ENCODE measurements at regions not wholly inside any gene's neighbourhood (a gene's known extent, or its start where the extent isn't known, plus 50 kb on each side); places are given as distances from the start of the nearest gene placed in this dataset.

DNA sequence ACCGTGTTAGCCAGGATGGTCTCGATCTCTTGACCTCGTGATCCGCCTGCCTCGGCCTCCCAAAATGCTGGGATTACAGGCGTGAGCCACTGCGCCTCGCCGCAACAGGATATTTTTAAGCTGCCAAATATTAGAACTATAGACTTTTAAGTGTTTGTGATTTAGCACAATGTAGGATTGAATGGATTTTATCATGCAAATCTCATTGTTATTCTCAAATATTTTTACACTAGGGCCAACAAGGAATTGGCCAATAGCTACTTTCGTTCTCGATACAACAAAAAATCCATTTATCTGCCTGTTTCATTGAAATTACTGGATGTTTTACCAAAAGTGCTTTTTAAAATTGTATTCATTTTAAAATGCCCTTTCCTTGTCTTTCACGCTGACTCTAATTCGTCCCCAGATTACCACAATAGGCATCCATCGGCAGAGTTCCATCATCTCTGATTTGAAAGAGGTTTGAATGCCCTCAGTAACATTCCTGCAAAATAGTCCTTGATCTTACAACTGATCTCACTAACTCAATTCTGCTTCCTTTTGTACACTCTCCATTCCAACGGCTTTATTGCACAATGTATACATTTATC is 99.6 kb upstream of the ROBO2 start:
- no peak for TF ChIP-seq EZH2 (IDR thresholded peaks at IDR 0.05; ENCODE audit: borderline replicate concordance, insufficient read depth, low read depth, low read length, poor library complexity, severe bottlenecking)
- TF ChIP-seq, protein P1, sequence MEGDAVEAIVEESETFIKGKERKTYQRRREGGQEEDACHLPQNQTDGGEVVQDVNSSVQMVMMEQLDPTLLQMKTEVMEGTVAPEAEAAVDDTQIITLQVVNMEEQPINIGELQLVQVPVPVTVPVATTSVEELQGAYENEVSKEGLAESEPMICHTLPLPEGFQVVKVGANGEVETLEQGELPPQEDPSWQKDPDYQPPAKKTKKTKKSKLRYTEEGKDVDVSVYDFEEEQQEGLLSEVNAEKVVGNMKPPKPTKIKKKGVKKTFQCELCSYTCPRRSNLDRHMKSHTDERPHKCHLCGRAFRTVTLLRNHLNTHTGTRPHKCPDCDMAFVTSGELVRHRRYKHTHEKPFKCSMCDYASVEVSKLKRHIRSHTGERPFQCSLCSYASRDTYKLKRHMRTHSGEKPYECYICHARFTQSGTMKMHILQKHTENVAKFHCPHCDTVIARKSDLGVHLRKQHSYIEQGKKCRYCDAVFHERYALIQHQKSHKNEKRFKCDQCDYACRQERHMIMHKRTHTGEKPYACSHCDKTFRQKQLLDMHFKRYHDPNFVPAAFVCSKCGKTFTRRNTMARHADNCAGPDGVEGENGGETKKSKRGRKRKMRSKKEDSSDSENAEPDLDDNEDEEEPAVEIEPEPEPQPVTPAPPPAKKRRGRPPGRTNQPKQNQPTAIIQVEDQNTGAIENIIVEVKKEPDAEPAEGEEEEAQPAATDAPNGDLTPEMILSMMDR (IDR thresholded peaks at IDR 0.05), result no peak
- Histone ChIP-seq H3K4me2 (replicated peaks; ENCODE audit: low read depth, low read length, poor library complexity, severe bottlenecking) (no peak overlapping the region), H3K4me3 (ENCODE audit: control extremely low read depth in 1 of 5, extremely low read depth in 1 of 5, insufficient read depth in 1 of 5, low read depth in 2 of 5, low read length in 4 of 5) (no peak overlapping the region), H3K4me1 (ENCODE audit: control insufficient read depth in 2 of 2, insufficient read depth in 2 of 2, low read length in 2 of 2) (no peaks in the 10 kb centered on the region), H4K20me1 (ENCODE audit: control insufficient read depth, insufficient read depth, low read length, poor library complexity, severe bottlenecking) (no peaks in the 10 kb centered on the region), H3K9me3 (ENCODE audit: control extremely low read depth in 1 of 3, control insufficient read depth in 2 of 3, insufficient read depth in 1 of 3, low read length in 2 of 3) (peaks cover 0 to 7% (median 0%) of the 10 kb centered on the region in 3 donors), H3K79me2 (ENCODE audit: control insufficient read depth, insufficient read depth, low read length) (no peaks in the 10 kb centered on the region), H2AFZ (ENCODE audit: insufficient read depth, low read depth, low read length, poor library complexity, severe bottlenecking) (no peak overlapping the region), H3K36me3 (replicated peaks in 1 of 2; ENCODE audit: control extremely low read depth in 1 of 2, control insufficient read depth in 1 of 2, extremely low read depth in 1 of 2, insufficient read depth in 2 of 2, low read length in 1 of 2) (no peaks in the 10 kb centered on the region), H3K9ac (ENCODE audit: low read length) (no peak overlapping the region), H3K27ac (ENCODE audit: low read length in 2 of 2) (no peak overlapping the region), H3K27me3 (replicated peaks in 1 of 4; ENCODE audit: control extremely low read depth in 1 of 4, control insufficient read depth in 3 of 4, insufficient read depth in 4 of 4, low read length in 3 of 4) (no peaks in the 10 kb centered on the region)
- no peaks in the 10 kb centered on the region for H3K27me3 Mint-ChIP-seq
- peaks cover 5% of the 10 kb centered on the region for H3K9me3 Mint-ChIP-seq (ENCODE audit: insufficient read depth)
- no peak overlapping the region for H3K27ac Mint-ChIP-seq
- no peak for ATAC-seq (ENCODE audit: low read depth)
- no peaks in the 10 kb centered on the region for H3K4me1 Mint-ChIP-seq
- CTCF ChIA-PET, result no interaction called here
- WGBS (ENCODE audit: insufficient coverage), result 90% methylated on average over 2 of the region's 15 CpGs
- intact Hi-C loops (cut with micrococcal nuclease), result no loop called here
- H3K4me3 Mint-ChIP-seq, result no peak overlapping the region
- no peak for DNase-seq
- POLR2A ChIA-PET, result no interaction called here

DNA sequence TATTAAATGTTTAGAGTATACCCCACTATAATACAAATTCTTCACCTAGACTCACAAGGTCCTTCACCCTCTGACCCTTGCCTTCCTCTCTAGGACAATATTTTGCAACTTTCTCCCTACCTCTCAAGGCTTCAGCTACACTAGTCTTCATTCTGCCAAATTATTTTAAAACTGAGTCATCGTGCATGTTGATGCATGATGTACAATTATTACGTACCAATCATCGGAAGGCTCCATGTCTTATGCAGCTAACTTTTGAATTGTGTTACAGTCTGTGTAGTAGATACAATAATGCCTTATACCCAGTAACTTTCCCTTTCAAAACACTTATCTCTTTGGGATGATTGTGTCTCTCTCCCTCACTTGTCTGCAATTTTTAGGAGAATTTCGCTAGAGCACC is 98.5 kb upstream of the ROBO2 start:
- Histone ChIP-seq H3K79me2 (ENCODE audit: control insufficient read depth, insufficient read depth, low read length) (no peaks in the 10 kb centered on the region), H3K36me3 (replicated peaks in 1 of 2; ENCODE audit: control extremely low read depth in 1 of 2, control insufficient read depth in 1 of 2, extremely low read depth in 1 of 2, insufficient read depth in 2 of 2, low read length in 1 of 2) (no peaks in the 10 kb centered on the region), H3K27ac (ENCODE audit: low read length in 2 of 2) (no peak overlapping the region), H2AFZ (ENCODE audit: insufficient read depth, low read depth, low read length, poor library complexity, severe bottlenecking) (no peak overlapping the region), H3K27me3 (replicated peaks in 1 of 4; ENCODE audit: control extremely low read depth in 1 of 4, control insufficient read depth in 3 of 4, insufficient read depth in 4 of 4, low read length in 3 of 4) (no peaks in the 10 kb centered on the region), H3K9me3 (ENCODE audit: control extremely low read depth in 1 of 3, control insufficient read depth in 2 of 3, insufficient read depth in 1 of 3, low read length in 2 of 3) (peaks cover 0 to 7% (median 0%) of the 10 kb centered on the region in 3 donors), H3K4me3 (ENCODE audit: control extremely low read depth in 1 of 5, extremely low read depth in 1 of 5, insufficient read depth in 1 of 5, low read depth in 2 of 5, low read length in 4 of 5) (no peak overlapping the region), H3K4me1 (ENCODE audit: control insufficient read depth in 2 of 2, insufficient read depth in 2 of 2, low read length in 2 of 2) (no peaks in the 10 kb centered on the region), H3K4me2 (replicated peaks; ENCODE audit: low read depth, low read length, poor library complexity, severe bottlenecking) (no peak overlapping the region), H3K9ac (ENCODE audit: low read length) (no peak overlapping the region), H4K20me1 (ENCODE audit: control insufficient read depth, insufficient read depth, low read length, poor library complexity, severe bottlenecking) (no peaks in the 10 kb centered on the region)
- no peak for DNase-seq
- no peak overlapping the region for H3K4me3 Mint-ChIP-seq
- H3K4me1 Mint-ChIP-seq, result no peaks in the 10 kb centered on the region
- no peak for ATAC-seq (ENCODE audit: low read depth)
- H3K27me3 Mint-ChIP-seq, result no peaks in the 10 kb centered on the region
- WGBS (ENCODE audit: insufficient coverage), result no CpG with 5 or more reads among the region's 4 CpGs
- POLR2A ChIA-PET, result no interaction called here
- CTCF ChIA-PET, result no interaction called here
- H3K9me3 Mint-ChIP-seq (ENCODE audit: insufficient read depth), result peaks cover 7% of the 10 kb centered on the region
- TF ChIP-seq, protein P1 (IDR thresholded peaks at IDR 0.05), result no peak
- no peak for TF ChIP-seq EZH2 (IDR thresholded peaks at IDR 0.05; ENCODE audit: borderline replicate concordance, insufficient read depth, low read depth, low read length, poor library complexity, severe bottlenecking)
- intact Hi-C loops (cut with micrococcal nuclease), result no loop called here
- no peak overlapping the region for H3K27ac Mint-ChIP-seq
